Skeletal muscle tissue (tissue), 3 donors: ENCODE measurements at regions not wholly inside any gene's neighbourhood (a gene's known extent, or its start where the extent isn't known, plus 50 kb on each side); places are given as distances from the start of the nearest gene placed in this dataset.
"Not testable (repeated sequence)": the region's sequence is repeated elsewhere in the genome, so short reads cannot be mapped to it uniquely, and the experiment has no call there.

Experiments used
- H3K27ac ChIP-seq: one replicate; pipeline ENCODE4 v1.7.0; 2013; ENCODE audit warnings: mild to moderate bottlenecking, low read depth, low read length, inconsistent platforms
- H3K27me3 ChIP-seq, 3 donors: one replicate each; pipeline ENCODE4 v1.7.0; 2013; ENCODE audit warnings: low read length in 3 of 3; ENCODE audit not compliant: control insufficient read depth in 3 of 3, insufficient read depth in 3 of 3
- H3K36me3 ChIP-seq, 3 donors: one replicate each; pipeline ENCODE4 v1.7.0; 2013; ENCODE audit warnings: low read length in 3 of 3; ENCODE audit not compliant: control insufficient read depth in 3 of 3, insufficient read depth in 3 of 3
- H3K4me1 ChIP-seq, 3 donors: one replicate each; pipeline ENCODE4 v1.7.0; 2013; ENCODE audit warnings: low read length in 3 of 3, mild to moderate bottlenecking in 3 of 3; ENCODE audit not compliant: control insufficient read depth in 3 of 3, insufficient read depth in 3 of 3
- H3K4me3 ChIP-seq, 3 donors: one replicate each; pipeline ENCODE4 v1.7.0; 2013; ENCODE audit warnings: low read length in 3 of 3
- H3K9ac ChIP-seq, 3 donors: one replicate each; pipeline ENCODE4 v1.7.0; 2013; ENCODE audit warnings: low read length in 3 of 3, mild to moderate bottlenecking in 3 of 3, moderate library complexity in 2 of 3, low read depth in 1 of 3
- H3K9me3 ChIP-seq, 3 donors: one replicate each; pipeline ENCODE4 v1.7.0; 2013; ENCODE audit warnings: low read length in 3 of 3; ENCODE audit not compliant: control insufficient read depth in 3 of 3
- donor health status: Osteomylitis.

DNA sequence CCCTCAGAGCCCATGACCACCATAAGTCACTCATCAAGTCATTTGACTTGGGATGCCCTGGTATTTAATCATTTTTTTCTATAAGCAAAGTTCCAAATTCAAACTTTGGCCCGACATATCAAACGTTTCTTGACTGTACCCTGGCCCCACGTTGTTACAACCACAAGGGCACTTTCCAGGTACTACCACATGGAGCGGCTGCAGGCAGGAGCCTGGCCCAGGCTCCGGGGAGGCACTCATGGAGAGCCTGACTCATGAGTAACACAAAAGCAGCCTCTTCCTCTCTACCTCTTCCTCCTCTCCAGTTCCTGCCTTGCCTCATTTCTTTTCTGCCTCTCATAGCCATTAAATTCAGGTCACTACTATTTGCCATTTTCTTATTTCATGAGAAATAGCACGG, 87.2 kb downstream of the CDRT15L2 start:
- H3K36me3 ChIP-seq, H3K27ac ChIP-seq, H3K9ac ChIP-seq, H3K4me1 ChIP-seq, H3K27me3 ChIP-seq, H3K4me3 ChIP-seq, H3K9me3 ChIP-seq: not testable (repeated sequence)

DNA sequence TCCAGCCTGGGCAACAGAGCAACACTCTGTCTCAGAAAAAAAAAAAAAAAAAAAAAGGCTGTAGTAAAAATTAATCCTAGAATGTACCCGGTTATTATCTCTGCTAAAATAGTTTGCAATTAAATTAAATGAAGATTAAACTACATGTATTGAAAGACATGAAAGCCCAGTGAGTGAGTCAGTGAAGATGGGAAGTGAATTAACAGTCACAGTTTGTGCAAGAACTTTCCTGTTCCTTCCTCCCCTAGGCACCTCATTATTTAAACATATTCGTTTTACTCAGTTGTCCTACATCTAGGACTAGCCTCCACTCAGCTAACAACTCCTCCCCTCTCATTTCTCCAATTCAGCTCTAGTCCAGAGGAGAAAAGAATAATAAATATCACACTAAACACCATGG, 88.2 kb downstream of the CDRT15L2 start:
- H3K9me3 ChIP-seq, H3K36me3 ChIP-seq, H3K27ac ChIP-seq, H3K27me3 ChIP-seq, H3K4me3 ChIP-seq, H3K9ac ChIP-seq, H3K4me1 ChIP-seq: not testable (repeated sequence)

DNA sequence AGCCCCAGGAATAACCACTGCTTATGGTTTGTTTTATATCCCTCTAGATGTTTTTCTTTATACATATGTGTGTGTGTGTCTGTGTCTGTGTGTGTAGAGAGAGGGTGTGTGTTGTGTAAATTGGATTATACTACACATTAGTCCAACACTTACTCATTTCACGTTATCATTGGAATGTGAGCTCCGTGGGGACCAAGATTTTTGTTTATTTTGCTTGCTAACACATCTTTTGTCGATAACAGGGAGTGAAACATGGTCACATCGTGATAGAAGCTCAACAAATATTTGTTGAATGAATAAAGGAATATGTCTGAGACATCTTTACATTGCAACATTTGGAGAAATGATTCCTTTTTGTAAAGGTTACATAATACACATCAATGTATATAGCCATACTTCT, 88.8 kb downstream of the CDRT15L2 start:
- not testable (repeated sequence) for H3K9ac ChIP-seq, H3K4me1 ChIP-seq, H3K9me3 ChIP-seq, H3K36me3 ChIP-seq, H3K27me3 ChIP-seq, H3K27ac ChIP-seq, H3K4me3 ChIP-seq

DNA sequence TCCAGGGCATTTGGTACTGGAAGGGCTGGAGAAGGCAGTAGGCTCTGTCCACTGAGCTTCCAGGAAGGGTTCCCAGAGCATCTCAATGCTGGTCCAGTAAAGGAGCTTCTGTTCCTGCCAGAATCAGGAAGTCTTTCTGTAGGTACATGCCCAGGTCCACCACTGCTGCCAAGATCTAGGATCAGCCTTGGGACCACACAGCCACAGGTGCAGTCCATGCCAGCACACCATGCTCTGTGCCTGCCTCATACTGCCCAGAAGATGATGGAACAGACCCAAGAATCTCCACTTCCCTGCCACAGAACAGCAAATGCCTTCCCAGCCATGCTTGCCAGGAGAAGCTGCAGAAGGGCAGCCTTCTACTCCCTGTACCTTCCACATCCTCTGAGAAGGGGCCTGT, 89.3 kb downstream of the CDRT15L2 start:
- H3K9ac ChIP-seq, H3K27ac ChIP-seq, H3K36me3 ChIP-seq, H3K9me3 ChIP-seq, H3K27me3 ChIP-seq, H3K4me3 ChIP-seq, H3K4me1 ChIP-seq: not testable (repeated sequence)

DNA sequence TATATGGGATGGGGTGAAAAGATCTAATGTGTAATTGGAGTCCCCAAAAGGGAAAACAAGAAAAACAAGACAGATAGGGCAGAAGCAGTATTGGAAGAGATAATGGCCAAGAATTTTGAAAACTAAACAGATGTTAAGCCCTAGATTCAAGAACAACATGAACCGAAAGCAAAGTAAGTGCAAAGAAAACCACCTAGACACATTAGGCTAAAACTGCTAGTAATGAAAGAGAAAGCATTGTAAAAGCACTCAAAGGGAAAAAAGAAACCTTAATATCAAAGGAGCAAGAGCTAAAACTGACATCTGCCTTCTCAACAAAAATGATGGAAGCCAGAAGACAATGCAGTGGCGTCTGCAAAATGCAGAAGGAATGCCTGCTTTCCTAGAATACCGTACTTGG, 91.0 kb downstream of the CDRT15L2 start:
- H3K27ac ChIP-seq, H3K4me3 ChIP-seq, H3K9me3 ChIP-seq, H3K27me3 ChIP-seq, H3K9ac ChIP-seq, H3K4me1 ChIP-seq, H3K36me3 ChIP-seq: not testable (repeated sequence)

DNA sequence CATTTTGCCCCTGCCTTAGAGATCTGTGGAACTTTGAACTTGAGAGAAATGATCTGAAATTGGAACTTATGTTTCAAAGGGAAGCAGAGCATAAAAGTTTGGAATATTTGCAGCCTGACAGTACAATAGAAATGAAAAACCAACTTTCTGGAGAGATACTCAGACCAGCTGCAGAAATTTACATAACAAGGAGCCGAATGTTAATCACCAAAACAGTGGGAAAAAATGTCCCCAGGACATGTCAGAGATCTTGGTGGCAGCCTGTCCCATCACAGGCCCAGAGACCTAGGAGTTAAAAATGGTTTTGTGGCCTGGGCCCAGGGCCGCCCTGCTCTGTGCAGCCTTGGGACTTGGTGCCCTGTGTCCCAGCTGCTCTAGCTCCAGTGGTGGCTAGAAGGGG, 94.8 kb downstream of the CDRT15L2 start:
- not testable (repeated sequence) for H3K9ac ChIP-seq, H3K27me3 ChIP-seq, H3K36me3 ChIP-seq, H3K9me3 ChIP-seq, H3K4me1 ChIP-seq, H3K4me3 ChIP-seq, H3K27ac ChIP-seq

DNA sequence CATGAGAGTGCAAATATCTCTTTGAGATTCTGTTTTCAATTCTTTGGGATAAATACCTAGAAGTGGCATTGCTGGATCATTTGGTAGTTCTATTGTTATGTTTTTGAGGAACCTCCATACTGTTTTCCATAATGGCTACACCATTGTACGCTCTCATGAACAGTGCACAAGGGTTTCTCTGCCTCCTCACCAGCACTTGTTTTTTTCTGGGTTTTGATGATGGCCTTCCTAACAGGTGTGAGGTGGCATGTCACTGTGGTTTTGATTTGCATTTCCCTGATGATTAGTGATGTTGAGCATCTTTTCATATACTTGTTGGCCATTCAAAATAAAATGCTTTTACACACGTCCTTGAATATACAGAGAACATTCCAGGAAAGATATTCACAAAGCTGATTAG, 96.2 kb downstream of the CDRT15L2 start:
- not testable (repeated sequence) for H3K27ac ChIP-seq, H3K4me1 ChIP-seq, H3K9ac ChIP-seq, H3K9me3 ChIP-seq, H3K27me3 ChIP-seq, H3K4me3 ChIP-seq, H3K36me3 ChIP-seq

DNA sequence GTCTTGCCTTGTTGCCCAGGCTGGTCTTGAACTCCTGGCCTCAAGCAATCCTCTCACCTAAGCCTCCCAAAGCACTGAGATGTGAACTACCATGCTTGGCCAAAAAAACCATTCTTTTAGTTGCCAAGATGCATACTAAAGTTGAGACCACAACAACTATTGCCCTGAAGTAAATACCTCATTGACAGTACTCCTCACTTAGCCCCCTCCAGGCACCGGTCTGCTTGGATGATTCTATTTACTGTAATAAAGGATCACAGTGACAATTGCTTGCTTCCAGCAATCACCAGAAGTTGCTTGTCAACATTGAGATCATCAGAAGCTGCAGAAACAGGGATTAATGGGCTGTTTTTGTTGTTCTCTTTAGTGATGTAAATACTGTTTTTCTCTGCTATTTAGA, 97.1 kb downstream of the CDRT15L2 start:
- H3K9me3 ChIP-seq, H3K9ac ChIP-seq, H3K4me1 ChIP-seq, H3K36me3 ChIP-seq, H3K27ac ChIP-seq, H3K27me3 ChIP-seq, H3K4me3 ChIP-seq: not testable (repeated sequence)

DNA sequence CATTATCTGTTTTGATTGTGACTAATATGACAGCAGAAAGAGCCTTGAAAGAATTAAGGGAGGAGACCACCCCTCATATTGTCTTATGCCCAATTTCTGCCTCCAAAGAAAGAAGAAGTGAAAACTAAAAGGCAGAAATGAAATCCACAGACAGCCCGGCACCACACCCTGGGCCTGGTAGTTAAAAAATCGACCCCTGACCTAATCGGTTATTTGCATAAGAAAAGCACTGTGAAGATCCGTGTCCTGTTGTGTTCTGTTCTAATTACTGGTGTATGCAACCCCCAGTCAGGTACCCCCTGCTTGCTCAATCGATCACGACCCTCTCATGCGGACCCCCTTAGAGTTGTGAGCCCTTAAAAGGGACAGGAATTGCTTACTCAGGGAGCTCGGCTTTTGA, 97.9 kb downstream of the CDRT15L2 start:
- not testable (repeated sequence) for H3K36me3 ChIP-seq, H3K4me1 ChIP-seq, H3K9me3 ChIP-seq, H3K4me3 ChIP-seq, H3K27ac ChIP-seq, H3K9ac ChIP-seq, H3K27me3 ChIP-seq

DNA sequence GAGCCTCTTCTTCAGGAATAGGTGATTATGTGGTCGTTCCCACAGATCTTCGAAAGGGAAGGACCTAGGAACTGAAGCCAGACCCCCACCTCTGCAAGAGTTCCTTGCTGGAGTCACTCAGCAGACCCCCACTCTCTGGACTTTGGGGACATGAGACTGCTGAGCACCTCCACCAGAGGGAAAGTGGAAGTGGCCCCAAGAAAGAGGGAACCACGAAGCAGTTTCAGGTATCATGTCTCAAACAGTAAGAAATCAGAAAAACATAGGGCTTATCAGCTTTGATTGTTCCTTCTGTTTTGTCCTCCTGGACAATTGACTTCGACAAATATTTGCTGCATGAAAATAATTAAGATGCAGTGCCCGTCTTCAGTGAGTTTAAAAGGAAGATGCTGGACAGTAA, 98.9 kb downstream of the CDRT15L2 start:
- not testable (repeated sequence) for H3K9ac ChIP-seq, H3K36me3 ChIP-seq, H3K27ac ChIP-seq, H3K4me3 ChIP-seq, H3K27me3 ChIP-seq, H3K9me3 ChIP-seq, H3K4me1 ChIP-seq
